Left lung (tissue), 4 donors: ENCODE measurements at regions not wholly inside any gene's neighbourhood (a gene's known extent, or its start where the extent isn't known, plus 50 kb on each side); places are given as distances from the start of the nearest gene placed in this dataset.

Source experiments
- ATAC-seq: fragments of 200-7000 bp; cut with Tn5 transposase; one replicate; pipeline ENCODE4 v1.9.1; 2020; ENCODE audit warnings: moderate library complexity
- DNase-seq, 4 donors: peaks; one replicate each; pipeline ENCODE4 v3.0.0-alpha.2; 2013 to 2020
- H3K27ac ChIP-seq, 2 donors: fragments of 200-600 bp; sonication (generic) in 1 of 2; one replicate each; pipeline versions ENCODE4 v1.5.0 to v1.8.0; 2020 to 2021
- H3K27me3 ChIP-seq, 2 donors: fragments of 200-600 bp; sonication (generic) in 1 of 2; one replicate each; pipeline versions ENCODE4 v1.5.0 to v1.8.0; 2020 to 2021
- H3K36me3 ChIP-seq, 2 donors: fragments of 200-600 bp; sonication (generic) in 1 of 2; one replicate each; pipeline versions ENCODE4 v1.5.0 to v1.8.0; 2020 to 2021
- H3K4me1 ChIP-seq, 2 donors: fragments of 200-600 bp; one replicate each; pipeline ENCODE4 v1.8.0; 2021
- H3K4me3 ChIP-seq, 2 donors: fragments of 200-600 bp; sonication (generic) in 1 of 2; one replicate each; pipeline versions ENCODE4 v1.5.0 to v1.8.0; 2020 to 2021; ENCODE audit warnings: mild to moderate bottlenecking in 1 of 2
- H3K9me3 ChIP-seq, 2 donors: fragments of 200-600 bp; sonication (generic) in 1 of 2; one replicate each; pipeline versions ENCODE4 v1.5.0 to v1.8.0; 2020 to 2021
- CTCF ChIP-seq, 2 donors: fragments of 200-600 bp; sonication (generic) in 1 of 2; IDR thresholded peaks; one replicate each; pipeline versions ENCODE4 v1.5.0 to v1.8.0; 2021; ENCODE audit warnings: antibody characterized with exemption in 2 of 2
- intact Hi-C, 2 donors: fragments of 100-400 bp; cut with DNase I; formaldehyde crosslinking; loops; one replicate each; pipeline versions ENCODE4 v1.11.2 to v1.14.2; 2022
- donor health status: DM: no; HTN: yes; CAD: no.
- donor health status: DM: no; HTN: no; CAD: no.

- no peaks in the 10 kb centered on the region for H3K9me3 ChIP-seq
- TF ChIP-seq CTCF (IDR thresholded peaks at IDR 0.05) = no peak
- no peak overlapping the region for H3K4me3 ChIP-seq
- no peak overlapping the region for H3K27ac ChIP-seq
- H3K36me3 ChIP-seq = no peaks in the 10 kb centered on the region
- no peaks in the 10 kb centered on the region for H3K4me1 ChIP-seq
- no peaks in the 10 kb centered on the region for H3K27me3 ChIP-seq
- intact Hi-C loops = no loop called here
- DNase-seq (no peak), ATAC-seq (no peak)
Measured at GRCh38 chr18:49678440-49678839, 116.6 kb downstream of the LIPG start.

GRCh38 chr18:49677762-49678413 lies 116.0 kb downstream of the LIPG start:
- intact Hi-C loops = no loop called here
- Histone ChIP-seq H3K36me3 (no peaks in the 10 kb centered on the region), H3K4me1 (no peaks in the 10 kb centered on the region), H3K27ac (no peak overlapping the region), H3K9me3 (no peaks in the 10 kb centered on the region), H3K27me3 (no peaks in the 10 kb centered on the region), H3K4me3 (no peak overlapping the region)
- no peak for TF ChIP-seq CTCF (IDR thresholded peaks at IDR 0.05)
- DNase-seq (no peak), ATAC-seq (no peak)

GRCh38 chr18:49677081-49677480 lies 115.2 kb downstream of the LIPG start:
- H3K36me3 ChIP-seq = no peaks in the 10 kb centered on the region
- TF ChIP-seq CTCF (IDR thresholded peaks at IDR 0.05) = no peak
- DNase-seq (no peak), ATAC-seq (no peak)
- intact Hi-C loops = no loop called here
- H3K4me3 ChIP-seq = no peak overlapping the region
- no peak overlapping the region for H3K27ac ChIP-seq
- H3K27me3 ChIP-seq = no peaks in the 10 kb centered on the region
- H3K9me3 ChIP-seq = no peaks in the 10 kb centered on the region
- no peaks in the 10 kb centered on the region for H3K4me1 ChIP-seq

- Histone ChIP-seq H3K4me1 (no peaks in the 10 kb centered on the region), H3K36me3 (no peaks in the 10 kb centered on the region), H3K27ac (no peak overlapping the region), H3K9me3 (no peaks in the 10 kb centered on the region), H3K4me3 (no peak overlapping the region), H3K27me3 (no peaks in the 10 kb centered on the region)
- DNase-seq = no peak
- no peak for TF ChIP-seq CTCF (IDR thresholded peaks at IDR 0.05)
- intact Hi-C loops = no loop called here
- ATAC-seq = no peak
Measured at GRCh38 chr18:49673281-49673680, 111.4 kb downstream of the LIPG start.

- no peaks in the 10 kb centered on the region for H3K9me3 ChIP-seq
- no peaks in the 10 kb centered on the region for H3K36me3 ChIP-seq
- no peak for DNase-seq
- H3K4me3 ChIP-seq = no peak overlapping the region
- no peaks in the 10 kb centered on the region for H3K4me1 ChIP-seq
- TF ChIP-seq CTCF (IDR thresholded peaks at IDR 0.05) = no peak
- ATAC-seq = peak; percentile 79
- no peaks in the 10 kb centered on the region for H3K27me3 ChIP-seq
- H3K27ac ChIP-seq = no peak overlapping the region
- intact Hi-C loops = no loop called here
Measured at GRCh38 chr18:49672853-49673252, 111.0 kb downstream of the LIPG start.
